GM19455 (cell line): ENCODE measurements at regions not wholly inside any gene's neighbourhood (a gene's known extent, or its start where the extent isn't known, plus 50 kb on each side); places are given as distances from the start of the nearest gene placed in this dataset.

ENCODE experiments used
- ATAC-seq: cut with Tn5 transposase; IDR thresholded peaks from one replicate; pipeline ENCODE4 v1.9.1; 2021; ENCODE audit not compliant: unreplicated experiment

DNA sequence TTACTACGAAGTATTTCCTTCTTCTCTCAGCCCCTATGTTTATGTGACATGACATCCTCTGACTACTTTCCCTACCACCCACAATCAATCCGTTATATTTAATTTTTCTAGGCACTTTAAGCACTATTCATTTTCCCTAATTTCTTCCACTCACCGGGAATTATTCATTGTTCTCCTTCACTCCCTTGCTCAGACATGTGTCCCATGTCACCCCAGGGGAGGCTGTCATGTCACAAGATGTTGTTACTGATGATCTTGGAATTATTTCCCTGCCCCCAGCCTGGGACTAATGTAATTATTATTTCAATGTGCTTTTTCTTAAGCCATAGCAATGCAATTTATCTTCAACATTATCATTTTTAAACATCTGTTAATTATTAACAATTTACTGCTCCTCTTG, 317.2 kb downstream of the PHF14 start:
- ATAC-seq, result no peak

DNA sequence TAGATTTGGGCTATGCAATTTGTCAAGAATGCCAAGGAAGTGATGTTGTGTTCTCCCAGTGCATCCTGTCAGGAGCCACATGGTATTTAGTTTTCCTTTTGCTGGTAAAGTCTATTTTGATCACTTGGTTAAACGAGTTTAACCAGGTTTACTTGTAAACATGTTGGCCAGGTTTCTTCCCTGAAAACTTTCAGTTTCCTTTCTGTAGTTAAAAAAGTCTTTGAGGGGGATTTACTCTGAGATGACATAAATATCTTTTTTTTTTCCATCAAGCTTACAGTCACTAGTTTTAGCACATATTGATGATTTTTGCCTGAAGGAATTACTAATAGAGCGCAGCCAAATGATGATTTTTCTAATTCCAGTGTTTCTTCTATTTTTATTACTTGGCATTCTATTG, 320.5 kb downstream of the PHF14 start:
- no peak for ATAC-seq

DNA sequence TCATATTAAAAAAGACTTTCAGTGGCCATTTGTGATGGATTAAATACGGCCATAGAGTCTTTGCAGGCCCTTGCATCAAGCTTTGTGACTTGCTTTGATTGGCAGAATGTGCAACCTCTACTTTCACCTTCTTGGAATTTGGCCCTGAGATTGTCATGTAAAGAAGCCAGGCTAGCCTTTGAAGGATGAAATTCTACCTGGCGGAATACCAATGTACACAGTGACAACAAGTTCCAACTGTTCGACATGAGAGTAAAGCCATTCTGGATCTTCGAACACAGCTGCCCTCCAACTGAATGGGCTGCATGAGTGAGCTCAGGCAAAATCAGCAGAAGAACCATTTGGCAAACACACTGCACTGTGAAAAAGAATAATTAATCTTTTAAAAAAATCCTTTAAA, 321.3 kb downstream of the PHF14 start:
- no peak for ATAC-seq

DNA sequence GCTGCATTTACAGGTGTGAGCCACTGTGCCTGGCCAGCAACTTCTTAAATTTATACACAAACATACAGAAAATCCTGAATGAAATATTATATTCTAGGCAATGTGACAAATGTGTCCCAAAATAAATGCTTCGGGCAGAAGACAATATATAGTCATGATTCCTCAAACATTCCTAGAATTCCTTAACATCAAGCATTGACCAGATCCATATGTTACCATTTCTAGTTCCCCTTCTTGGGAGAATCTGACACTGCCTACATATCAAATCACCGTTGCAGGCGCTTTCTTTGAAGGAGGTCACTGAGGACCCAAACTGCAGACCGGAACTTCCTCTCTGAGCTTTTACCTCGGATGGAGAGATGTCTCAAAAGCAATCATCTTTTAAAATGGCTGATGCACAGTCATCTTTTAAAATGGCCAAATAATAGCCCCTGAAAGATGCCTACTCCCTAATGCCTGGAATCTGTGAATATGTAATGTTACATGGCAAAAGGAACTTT, 323.5 kb downstream of the PHF14 start:
- no peak for ATAC-seq

DNA sequence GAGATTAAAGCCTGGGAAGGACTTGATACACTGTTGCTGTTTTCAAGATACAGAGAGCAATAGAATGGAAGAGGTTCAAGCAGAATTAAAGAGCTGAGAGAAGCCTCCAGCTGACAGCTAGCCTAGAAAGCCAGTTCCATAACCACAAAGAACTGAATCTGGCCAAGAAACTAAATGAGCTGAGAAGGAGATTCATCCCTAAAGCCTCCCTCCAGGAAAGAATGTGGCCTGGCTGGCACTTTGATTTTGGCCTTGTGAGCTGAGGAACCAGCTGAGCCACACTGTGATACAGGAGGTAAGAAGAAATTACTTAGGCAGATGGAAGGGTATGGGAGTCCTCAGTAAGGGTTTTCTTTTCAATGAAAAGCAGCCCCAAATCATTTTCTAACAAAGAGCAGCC, 324.1 kb downstream of the PHF14 start:
- ATAC-seq, result no peak

DNA sequence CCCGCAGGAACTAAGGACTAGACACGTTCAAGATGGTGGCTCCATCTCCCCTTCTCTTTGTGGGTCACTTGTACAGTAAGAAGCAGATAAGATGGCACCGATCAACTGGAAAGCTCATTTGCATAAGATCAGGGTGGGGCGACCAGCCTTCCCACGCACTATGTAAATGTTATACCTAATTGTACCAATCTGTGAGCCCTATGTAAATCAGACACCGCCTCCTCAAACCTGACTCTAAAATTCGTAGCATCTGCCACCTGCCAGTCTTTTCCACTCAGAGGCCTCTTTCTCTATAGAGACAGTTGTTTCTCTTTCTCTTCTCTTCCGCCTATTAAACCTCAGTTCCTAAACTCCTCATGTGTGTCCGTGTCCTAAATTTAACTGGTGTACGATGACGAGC, 324.5 kb downstream of the PHF14 start:
- ATAC-seq, result no peak

DNA sequence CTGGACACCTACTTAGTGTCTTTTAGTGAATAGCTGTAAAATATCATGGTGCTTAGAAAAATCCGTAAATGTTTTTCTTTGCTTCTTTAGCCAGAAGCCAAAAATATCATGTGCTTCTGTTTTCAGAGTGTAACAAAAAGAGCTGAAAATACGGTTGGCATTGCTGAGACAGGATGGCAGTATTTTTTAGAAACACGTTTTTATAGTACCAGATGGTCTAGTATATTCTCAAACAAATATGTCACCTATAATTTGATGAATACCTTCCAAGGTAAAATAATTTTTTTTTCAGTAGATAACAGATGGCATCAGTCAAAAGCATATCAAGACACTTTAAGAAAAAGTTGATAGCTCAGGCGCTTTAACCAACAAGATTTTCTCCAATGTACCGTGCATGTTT, 326.6 kb downstream of the PHF14 start:
- no peak for ATAC-seq

DNA sequence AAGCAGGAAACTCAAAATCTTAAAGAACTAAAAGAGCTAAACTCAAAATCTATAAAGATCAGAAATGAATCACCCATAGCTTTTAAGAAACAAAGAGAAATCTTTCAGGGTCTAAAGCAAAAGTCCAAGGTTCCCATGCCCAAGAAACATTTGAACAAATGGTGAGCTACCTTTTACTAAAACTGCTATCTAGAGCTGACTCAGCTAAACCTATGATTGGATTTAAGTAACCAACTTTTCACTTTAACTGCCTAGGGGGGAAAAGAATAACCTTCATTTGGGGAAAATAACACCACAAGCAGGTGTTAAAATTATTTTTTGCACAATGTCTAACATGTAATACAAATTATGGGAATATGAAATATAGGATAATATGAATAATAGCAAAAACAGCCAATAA, 328.4 kb downstream of the PHF14 start:
- no peak for ATAC-seq

DNA sequence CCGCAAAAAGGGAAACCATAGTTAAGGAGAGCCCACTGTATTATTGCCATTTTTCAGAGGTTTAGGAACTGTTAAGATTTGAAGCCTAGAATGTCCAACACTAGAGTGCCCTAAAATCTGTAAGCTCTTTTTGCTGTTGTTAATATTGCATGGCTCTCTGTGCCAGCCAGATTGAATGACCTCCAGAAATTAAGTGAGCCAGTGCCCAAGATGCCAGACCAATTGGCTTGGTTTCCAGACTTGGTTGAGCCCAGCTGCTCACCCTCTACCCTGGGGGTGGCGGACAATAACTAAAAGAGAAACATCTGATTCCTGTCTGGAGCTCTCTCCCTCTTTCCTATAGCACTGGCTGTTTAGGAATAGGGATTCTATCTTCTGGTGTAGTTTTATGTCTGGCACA, 340.1 kb downstream of the PHF14 start:
- no peak for ATAC-seq

DNA sequence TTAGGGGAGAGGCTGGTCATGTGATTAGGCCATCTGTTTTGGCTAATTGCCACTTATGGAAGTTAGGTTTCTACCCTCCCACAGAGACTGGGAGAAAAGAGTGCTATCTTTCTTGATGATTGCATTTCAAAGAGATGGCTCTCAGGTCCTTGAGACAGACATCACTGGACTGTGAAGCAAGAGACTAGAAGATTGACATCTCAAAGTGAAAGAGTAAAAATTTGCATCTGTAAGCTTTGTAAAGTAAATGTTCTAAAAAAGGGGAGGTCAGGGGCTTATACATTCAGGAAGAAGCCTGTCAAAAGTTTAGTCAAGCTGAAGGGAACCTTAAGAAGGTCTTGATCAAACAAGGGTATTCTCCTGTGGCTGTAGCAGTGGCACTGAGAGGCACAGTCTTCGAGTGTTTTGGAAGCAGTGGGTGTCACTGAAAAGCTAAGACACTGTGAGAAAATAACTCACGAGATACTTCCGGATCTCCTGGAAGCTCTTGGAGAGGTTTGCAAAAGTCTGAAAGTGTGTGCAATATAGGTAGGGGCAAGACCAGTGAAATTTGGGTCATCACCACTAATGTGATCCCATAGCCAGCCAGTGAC, 342.1 kb downstream of the PHF14 start:
- peak; percentile 74 for ATAC-seq

DNA sequence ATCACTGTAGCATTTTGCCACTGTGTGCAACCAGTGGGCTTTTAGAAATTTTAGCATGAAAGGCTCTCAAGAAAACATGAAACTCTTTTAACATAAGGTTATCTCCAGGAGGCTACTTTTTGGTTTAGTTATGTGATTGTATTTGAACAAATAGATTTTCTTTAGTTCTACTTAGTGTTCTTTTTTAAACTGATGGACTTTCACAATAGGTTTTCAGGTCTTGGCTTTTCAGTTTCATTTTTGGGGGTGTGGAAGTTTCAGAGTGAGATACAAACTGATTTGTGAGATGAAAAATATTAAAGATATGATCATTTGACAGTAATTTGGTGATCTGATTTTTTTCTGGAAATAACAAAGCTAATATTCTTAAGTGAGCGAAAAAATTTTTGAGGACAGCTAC, 344.1 kb downstream of the PHF14 start:
- peak; percentile 54 for ATAC-seq

DNA sequence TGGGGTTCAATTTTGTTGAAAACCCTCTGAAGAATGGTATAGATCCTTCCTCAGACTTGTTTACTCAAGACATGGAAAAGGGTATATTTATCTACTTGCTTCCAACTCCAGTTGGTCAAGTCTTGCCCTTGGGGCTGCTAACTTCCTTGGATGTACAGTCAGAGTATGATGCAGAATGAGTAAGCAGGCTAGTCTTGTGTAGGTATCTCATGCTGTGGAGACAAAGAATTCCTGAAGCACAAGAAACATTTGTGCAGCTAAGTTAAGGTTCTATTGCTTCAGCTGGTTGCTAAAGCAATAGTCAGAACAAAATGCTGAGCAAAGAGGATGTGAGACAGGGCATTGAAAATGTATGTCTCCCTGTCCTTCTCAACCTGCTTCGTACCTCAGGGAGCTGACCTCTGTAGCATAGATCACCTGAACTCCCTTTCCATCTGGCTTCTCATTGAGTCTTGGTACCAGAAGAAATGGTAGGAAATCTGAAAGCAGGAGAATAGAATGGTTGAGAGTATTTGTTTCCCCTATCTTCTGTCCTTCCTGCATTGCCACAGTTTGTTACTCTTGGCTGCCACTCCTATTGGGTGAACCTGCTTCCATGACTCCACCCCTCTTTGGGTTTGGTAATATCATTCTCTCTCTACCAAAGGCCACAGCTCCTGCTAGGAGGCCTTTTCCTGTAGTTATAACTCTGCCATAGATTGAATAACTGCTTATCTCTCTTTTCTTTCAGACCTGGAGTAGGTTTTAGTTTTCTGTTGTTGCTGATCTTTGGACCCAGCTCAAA, 346.0 kb downstream of the PHF14 start:
- ATAC-seq, result no peak
